ENCODE measurements at regions not wholly inside any gene's neighbourhood (a gene's known extent, or its start where the extent isn't known, plus 50 kb on each side); places are given as distances from the start of the nearest gene placed in this dataset.

- Histone ChIP-seq H2AK5ac (ENCODE audit: insufficient read length, low read length) (no peak overlapping the region), H3T11ph (ENCODE audit: low read length) (no peak overlapping the region), H3K9me3 (ENCODE audit: control insufficient read depth, low read depth, low read length) (no peaks in the 10 kb centered on the region), H2BK15ac (ENCODE audit: low read depth, low read length) (no peak overlapping the region), H4K8ac (replicated peaks; ENCODE audit: insufficient read length, low read depth, low read length) (no peak overlapping the region), H3K9ac (ENCODE audit: extremely low read depth, insufficient read length, low read length) (no peak overlapping the region), H3K18ac (ENCODE audit: insufficient read length, low read depth, low read length) (no peak overlapping the region), H3K79me1 (ENCODE audit: insufficient read depth, low read depth, low read length, poor library complexity, severe bottlenecking) (no peaks in the 10 kb centered on the region), H4K20me1 (ENCODE audit: control insufficient read depth, insufficient read depth, insufficient read length) (no peaks in the 10 kb centered on the region), H3K4ac (ENCODE audit: low read depth, low read length) (no peak overlapping the region), H4K91ac (ENCODE audit: insufficient read length, low read depth, low read length) (no peak overlapping the region), H3K23me2 (ENCODE audit: insufficient read length, low read depth, low read length, poor library complexity, severe bottlenecking) (peaks cover 2% of the 10 kb centered on the region), H3K27me3 (ENCODE audit: insufficient read depth, low read length) (no peaks in the 10 kb centered on the region), H3K27ac (ENCODE audit: insufficient read length, low read depth, low read length) (no peak overlapping the region), H3K79me2 (ENCODE audit: insufficient read depth, low read length) (no peaks in the 10 kb centered on the region), H2AFZ (ENCODE audit: low read length) (no peak overlapping the region), H3K4me2 (ENCODE audit: insufficient read depth, insufficient read length, low read length) (no peak overlapping the region), H2BK120ac (ENCODE audit: low read depth, low read length, poor library complexity, severe bottlenecking) (no peak overlapping the region), H3K14ac (ENCODE audit: insufficient read depth, low read length) (no peak overlapping the region), H2BK20ac (ENCODE audit: low read depth, low read length, poor library complexity, severe bottlenecking) (no peak overlapping the region), H2BK12ac (ENCODE audit: insufficient read length, low read depth, low read length) (no peak overlapping the region), H2BK5ac (ENCODE audit: insufficient read length, low read length) (no peak overlapping the region), H3K23ac (ENCODE audit: insufficient read length, low read depth, low read length) (no peak overlapping the region), H4K5ac (ENCODE audit: insufficient read length, low read depth, low read length) (no peak overlapping the region), H3K4me1 (ENCODE audit: insufficient read depth, low read length) (no peaks in the 10 kb centered on the region), H3K56ac (ENCODE audit: insufficient read length, low read depth, low read length) (no peak overlapping the region)
- Mint-ChIP-seq H3K4me3 (no peak overlapping the region), H3K9me3 (no peaks in the 10 kb centered on the region; a peak in 1 of 5 replicates), H3K36me3 (ENCODE audit: insufficient read depth in 1 of 3, low read depth in 3 of 3) (no peaks in the 10 kb centered on the region), H3K4me1 (no peaks in the 10 kb centered on the region), H3K27ac (no peak overlapping the region), H3K27me3 (ENCODE audit: low read depth) (peaks cover 8% of the 10 kb centered on the region)
- no peak for TF ChIP-seq CTCF (conservative IDR thresholded peaks at IDR 0.05)
- no CpG with 5 or more reads among the region's 3 CpGs for WGBS (ENCODE audit: extremely low coverage, insufficient read length, low lambda C conversion rate)
- DNase-seq, result no peak
Observed at GRCh38 chr18:10027461-10027860, 113.6 kb downstream of the VAPA start.

Data from H9 (cell line).